HepG2 (cell line): ENCODE measurements at regions not wholly inside any gene's neighbourhood (a gene's known extent, or its start where the extent isn't known, plus 50 kb on each side); places are given as distances from the start of the nearest gene placed in this dataset.

Source experiments
- ATAC-seq: fragments of 200-7000 bp; cut with Tn5 transposase; 3 replicates; pipeline ENCODE4 v1.9.1; 2020; ENCODE audit warnings: mild to moderate bottlenecking, moderate library complexity
- BruUV-seq: library from RNA; stranded (reverse); fragments of 400-500 nt; replicated peaks from 2 replicates; lab custom pipeline; 2021; lab: Mats Ljungman, UMichigan
- CTCF ChIA-PET: fragments of 300-600 bp; formaldehyde crosslinking; extraction: SDS; loops from one replicate; lab custom pipeline; 2021; ENCODE audit warnings: low total read pairs, inconsistent platforms, low intra/inter-chr PET ratio; lab: Yijun Ruan, JAX
- POLR2A ChIA-PET: fragments of 350-600 bp; sonication (Branson Sonifier 250); formaldehyde crosslinking; loops from one replicate; lab custom pipeline; 2020; ENCODE audit warnings: antibody characterized with exemption, inconsistent platforms; lab: Yijun Ruan, JAX
- DNase-seq: peaks from one replicate; pipeline ENCODE4 v3.0.0-alpha.2; 2015; ENCODE audit warnings: low spot score
- FAIRE-seq: peaks from 3 replicates; lab custom pipeline; 2011; peaks lifted over from hg19 to GRCh38; lab: Jason Lieb, UNC
- H2AFZ ChIP-seq: one replicate; pipeline ENCODE4 v1.6.1; 2011; ENCODE audit warnings: low read length, inconsistent platforms
- H3K27ac ChIP-seq: fragments of 300-600 bp; 3 replicates; pipeline ENCODE4 v1.8.0; 2011; ENCODE audit warnings: mixed run types, mild to moderate bottlenecking, mixed read lengths, low read length, inconsistent platforms; ENCODE audit not compliant: insufficient read depth; ENCODE audit errors: extremely low read length
- H3K27me3 ChIP-seq, 2 experiments: fragments of 200-600 bp in 1 of 2; 2 replicates in 1 of 2; 3 replicates in 1 of 2; pipeline versions ENCODE4 v1.6.0 to v1.8.0; 2011; ENCODE audit warnings: low read length in 2 of 2, mild to moderate bottlenecking in 2 of 2, moderate library complexity in 2 of 2, inconsistent platforms in 1 of 2; ENCODE audit not compliant: insufficient read depth in 2 of 2, control insufficient read depth in 1 of 2
- H3K36me3 ChIP-seq, 2 experiments: fragments of 200-600 bp in 1 of 2; replicated peaks in 1 of 2; 2 replicates in 1 of 2; 3 replicates in 1 of 2; pipeline versions ENCODE4 v1.5.1 to v1.8.0; 2011; ENCODE audit warnings: low read length in 2 of 2, inconsistent platforms in 1 of 2; ENCODE audit not compliant: insufficient read depth in 2 of 2, control insufficient read depth in 1 of 2
- H3K4me1 ChIP-seq: 2 replicates; pipeline ENCODE4 v1.5.1; 2012; ENCODE audit warnings: low read length, inconsistent platforms; ENCODE audit not compliant: insufficient read depth
- H3K4me2 ChIP-seq: 2 replicates; pipeline ENCODE4 v1.6.0; 2011; ENCODE audit warnings: low read depth, low read length, inconsistent platforms
- H3K4me3 ChIP-seq, 3 experiments: fragments of 200-600 bp in 1 of 3; sonication (generic), shearing (Covaris generic) in 1 of 3; replicated peaks in 1 of 3; 2 replicates each; pipeline ENCODE4 v1.5.1; 2011 to 2016; ENCODE audit warnings: low read length in 3 of 3, inconsistent platforms in 2 of 3, low read depth in 2 of 3, mild to moderate bottlenecking in 2 of 3, control low read depth in 1 of 3, mixed read lengths in 1 of 3; ENCODE audit not compliant: insufficient read depth in 1 of 3
- H3K79me2 ChIP-seq: one replicate; pipeline ENCODE4 v1.6.1; 2011; ENCODE audit warnings: low read length, inconsistent platforms; ENCODE audit not compliant: insufficient read depth
- H3K9ac ChIP-seq: 2 replicates; pipeline ENCODE4 v1.6.0; 2011; ENCODE audit warnings: mild to moderate bottlenecking, low read depth, low read length, inconsistent platforms; ENCODE audit not compliant: insufficient read depth
- H3K9me3 ChIP-seq: 2 replicates; pipeline ENCODE4 v1.5.1; 2012; ENCODE audit warnings: mild to moderate bottlenecking, low read length
- H4K20me1 ChIP-seq: 2 replicates; pipeline ENCODE4 v1.6.0; 2011; ENCODE audit warnings: inconsistent platforms, mild to moderate bottlenecking, low read length, moderate library complexity; ENCODE audit not compliant: insufficient read depth
- DR1 ChIP-seq: sonication (generic); formaldehyde crosslinking; IDR thresholded peaks from 2 replicates; pipeline ENCODE4 v1.8.0; 2021; ENCODE audit warnings: mild to moderate bottlenecking, missing genetic modification reagents, inconsistent platforms
- ELF3 ChIP-seq: IDR thresholded peaks from 2 replicates; pipeline ENCODE4 v1.6.1; 2016; ENCODE audit warnings: missing genetic modification reagents, missing compliant biosample characterization
- HNRNPUL1 ChIP-seq: fragments of 200-400 bp; formaldehyde crosslinking; IDR thresholded peaks from 2 replicates; pipeline ENCODE4 v1.6.1; 2017; ENCODE audit warnings: low read depth, mild to moderate bottlenecking, low read length, moderate library complexity
- MAFK ChIP-seq, 2 experiments: IDR thresholded peaks in 1 of 2; conservative IDR thresholded peaks in 1 of 2; 2 replicates each; pipeline ENCODE4 v1.6.1; 2011; ENCODE audit warnings: improper control_type of control experiment in 2 of 2, low read length in 2 of 2
- MIER2 ChIP-seq: IDR thresholded peaks from 2 replicates; pipeline ENCODE4 v1.6.1; 2016; ENCODE audit warnings: missing biosample characterization, missing genetic modification reagents
- NFATC3 ChIP-seq: sonication (generic); formaldehyde crosslinking; IDR thresholded peaks from 2 replicates; pipeline ENCODE4 v1.5.1; 2020; ENCODE audit warnings: mild to moderate bottlenecking, missing genetic modification reagents
- NFKB2 ChIP-seq: sonication (generic); formaldehyde crosslinking; IDR thresholded peaks from 2 replicates; pipeline ENCODE4 v1.4.0; 2020; ENCODE audit warnings: missing genetic modification reagents, borderline replicate concordance
- SP1 ChIP-seq, 2 experiments: fragments of 450-650 bp in 1 of 2; sonication (generic) in 1 of 2; formaldehyde crosslinking in 1 of 2; IDR thresholded peaks; 2 replicates each; pipeline versions ENCODE4 v1.4.0 to v1.6.1; 2016 to 2020; ENCODE audit warnings: missing genetic modification reagents in 1 of 2
- TAF1 ChIP-seq: sonication (generic); formaldehyde crosslinking; IDR thresholded peaks from 2 replicates; pipeline ENCODE4 v1.4.0; 2020; ENCODE audit warnings: missing genetic modification reagents
- U2AF2 ChIP-seq: fragments of 200-400 bp; formaldehyde crosslinking; IDR thresholded peaks from 2 replicates; pipeline ENCODE4 v1.6.1; 2017; ENCODE audit warnings: low read depth, mild to moderate bottlenecking, low read length
- ZBTB42 ChIP-seq: sonication (generic); formaldehyde crosslinking; IDR thresholded peaks from 2 replicates; pipeline ENCODE4 v1.5.0; 2020; ENCODE audit warnings: mild to moderate bottlenecking, missing genetic modification reagents
- ZNF230 ChIP-seq: sonication (generic); formaldehyde crosslinking; IDR thresholded peaks from 2 replicates; pipeline ENCODE4 v1.4.0; 2020; ENCODE audit warnings: mild to moderate bottlenecking, missing genetic modification reagents
- ZNF569 ChIP-seq: sonication (generic); formaldehyde crosslinking; IDR thresholded peaks from 2 replicates; pipeline ENCODE4 v1.5.0; 2020; ENCODE audit warnings: mild to moderate bottlenecking, missing genetic modification reagents, moderate library complexity, borderline replicate concordance
- ZNF597 ChIP-seq: sonication (generic); formaldehyde crosslinking; IDR thresholded peaks from 2 replicates; pipeline ENCODE4 v1.5.0; 2020; ENCODE audit warnings: missing genetic modification reagents
- ZNF780A ChIP-seq: sonication (generic); formaldehyde crosslinking; IDR thresholded peaks from 2 replicates; pipeline ENCODE4 v1.8.0; 2022; ENCODE audit warnings: mild to moderate bottlenecking, missing genetic modification reagents, moderate library complexity
- in situ Hi-C: cut with HindIII; loops from 2 replicates; pipeline ENCODE4 v1.10.0; 2017; ENCODE audit warnings: low pct_unique_long_range_greater_than_20kb; ENCODE audit not compliant: extremely low pct_ligation_motif_present
- intact Hi-C: fragments of 100-400 bp; cut with micrococcal nuclease; formaldehyde crosslinking; loops from one replicate; pipeline ENCODE4 v1.10.0; 2022; ENCODE audit not compliant: unreplicated experiment
- TF ChIP-seq, protein P1 (sequence below): sonication (generic); formaldehyde crosslinking; IDR thresholded peaks from 2 replicates; pipeline ENCODE4 v1.4.0; 2020; ENCODE audit warnings: missing genetic modification reagents
- TF ChIP-seq, protein P2 (sequence below): sonication (generic); formaldehyde crosslinking; IDR thresholded peaks from 2 replicates; pipeline ENCODE4 v1.5.0; 2020; ENCODE audit warnings: mild to moderate bottlenecking, missing genetic modification reagents, moderate library complexity
- TF ChIP-seq, protein P3 (sequence below): sonication (generic); formaldehyde crosslinking; conservative IDR thresholded peaks from 2 replicates; pipeline ENCODE4 v1.4.0; 2020; ENCODE audit warnings: missing genetic modification reagents

GRCh38 chr3:71990545-71990944 is 205.6 kb upstream of the PROK2 start:
- BruUV-seq, result no TSS peak
- Histone ChIP-seq H3K27me3 (no peaks in the 10 kb centered on the region; a peak in 1 of 5 replicates), H3K4me1 (no peaks in the 10 kb centered on the region), H3K27ac (no peak overlapping the region), H3K36me3 (no peaks in the 10 kb centered on the region), H3K9ac (no peak overlapping the region), H2AFZ (no peak overlapping the region), H3K79me2 (no peaks in the 10 kb centered on the region), H4K20me1 (no peaks in the 10 kb centered on the region), H3K4me2 (no peak overlapping the region), H3K9me3 (no peaks in the 10 kb centered on the region), H3K4me3 (no peak overlapping the region)
- FAIRE-seq, result no peak
- no peak for ATAC-seq
- ChIA-PET POLR2A (no interaction called here), CTCF (no interaction called here)
- no peak for DNase-seq
- intact Hi-C loops (no loop called here), in situ Hi-C loops (no loop called here)
- no peak for TF ChIP-seq ZNF569
- no peak for TF ChIP-seq DR1
- no peak for TF ChIP-seq NFATC3
- TF ChIP-seq, protein P1, sequence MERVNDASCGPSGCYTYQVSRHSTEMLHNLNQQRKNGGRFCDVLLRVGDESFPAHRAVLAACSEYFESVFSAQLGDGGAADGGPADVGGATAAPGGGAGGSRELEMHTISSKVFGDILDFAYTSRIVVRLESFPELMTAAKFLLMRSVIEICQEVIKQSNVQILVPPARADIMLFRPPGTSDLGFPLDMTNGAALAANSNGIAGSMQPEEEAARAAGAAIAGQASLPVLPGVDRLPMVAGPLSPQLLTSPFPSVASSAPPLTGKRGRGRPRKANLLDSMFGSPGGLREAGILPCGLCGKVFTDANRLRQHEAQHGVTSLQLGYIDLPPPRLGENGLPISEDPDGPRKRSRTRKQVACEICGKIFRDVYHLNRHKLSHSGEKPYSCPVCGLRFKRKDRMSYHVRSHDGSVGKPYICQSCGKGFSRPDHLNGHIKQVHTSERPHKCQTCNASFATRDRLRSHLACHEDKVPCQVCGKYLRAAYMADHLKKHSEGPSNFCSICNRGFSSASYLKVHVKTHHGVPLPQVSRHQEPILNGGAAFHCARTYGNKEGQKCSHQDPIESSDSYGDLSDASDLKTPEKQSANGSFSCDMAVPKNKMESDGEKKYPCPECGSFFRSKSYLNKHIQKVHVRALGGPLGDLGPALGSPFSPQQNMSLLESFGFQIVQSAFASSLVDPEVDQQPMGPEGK (CRISPR knock-in tag), result no peak
- TF ChIP-seq NFKB2 (CRISPR knock-in tag), result no peak
- TF ChIP-seq ELF3 (CRISPR knock-in tag), result no peak
- TF ChIP-seq, protein P2, sequence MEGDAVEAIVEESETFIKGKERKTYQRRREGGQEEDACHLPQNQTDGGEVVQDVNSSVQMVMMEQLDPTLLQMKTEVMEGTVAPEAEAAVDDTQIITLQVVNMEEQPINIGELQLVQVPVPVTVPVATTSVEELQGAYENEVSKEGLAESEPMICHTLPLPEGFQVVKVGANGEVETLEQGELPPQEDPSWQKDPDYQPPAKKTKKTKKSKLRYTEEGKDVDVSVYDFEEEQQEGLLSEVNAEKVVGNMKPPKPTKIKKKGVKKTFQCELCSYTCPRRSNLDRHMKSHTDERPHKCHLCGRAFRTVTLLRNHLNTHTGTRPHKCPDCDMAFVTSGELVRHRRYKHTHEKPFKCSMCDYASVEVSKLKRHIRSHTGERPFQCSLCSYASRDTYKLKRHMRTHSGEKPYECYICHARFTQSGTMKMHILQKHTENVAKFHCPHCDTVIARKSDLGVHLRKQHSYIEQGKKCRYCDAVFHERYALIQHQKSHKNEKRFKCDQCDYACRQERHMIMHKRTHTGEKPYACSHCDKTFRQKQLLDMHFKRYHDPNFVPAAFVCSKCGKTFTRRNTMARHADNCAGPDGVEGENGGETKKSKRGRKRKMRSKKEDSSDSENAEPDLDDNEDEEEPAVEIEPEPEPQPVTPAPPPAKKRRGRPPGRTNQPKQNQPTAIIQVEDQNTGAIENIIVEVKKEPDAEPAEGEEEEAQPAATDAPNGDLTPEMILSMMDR (CRISPR knock-in tag), result no peak
- no peak for TF ChIP-seq U2AF2
- no peak for TF ChIP-seq ZBTB42 (CRISPR knock-in tag)
- TF ChIP-seq, protein P3, sequence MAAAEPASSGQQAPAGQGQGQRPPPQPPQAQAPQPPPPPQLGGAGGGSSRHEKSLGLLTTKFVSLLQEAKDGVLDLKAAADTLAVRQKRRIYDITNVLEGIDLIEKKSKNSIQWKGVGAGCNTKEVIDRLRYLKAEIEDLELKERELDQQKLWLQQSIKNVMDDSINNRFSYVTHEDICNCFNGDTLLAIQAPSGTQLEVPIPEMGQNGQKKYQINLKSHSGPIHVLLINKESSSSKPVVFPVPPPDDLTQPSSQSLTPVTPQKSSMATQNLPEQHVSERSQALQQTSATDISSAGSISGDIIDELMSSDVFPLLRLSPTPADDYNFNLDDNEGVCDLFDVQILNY (CRISPR knock-in tag), result no peak
- no peak for TF ChIP-seq HNRNPUL1
- no peak for TF ChIP-seq ZNF230 (CRISPR knock-in tag)
- TF ChIP-seq ZNF597 (CRISPR knock-in tag), result no peak
- TF ChIP-seq MIER2 (CRISPR knock-in tag), result no peak
- TF ChIP-seq TAF1 (CRISPR knock-in tag), result no peak
- TF ChIP-seq MAFK (conservative IDR thresholded peaks at IDR 0.05 in 1 of 2, IDR thresholded peaks at IDR 0.05 in 1 of 2; ENCODE audit: low read length in 2 of 2), result no peak
- no peak for TF ChIP-seq ZNF780A (CRISPR knock-in tag)
- TF ChIP-seq SP1 (IDR thresholded peaks at IDR 0.05), result no peak
- no peak for TF ChIP-seq SP1 (CRISPR knock-in tag; IDR thresholded peaks at IDR 0.05)
